ENCODE measurements at regions not wholly inside any gene's neighbourhood (a gene's known extent, or its start where the extent isn't known, plus 50 kb on each side); places are given as distances from the start of the nearest gene placed in this dataset.
"Not testable (repeated sequence)": the region's sequence is repeated elsewhere in the genome, so short reads cannot be mapped to it uniquely, and the experiment has no call there.

- peak; percentile 51 for DNase-seq
- Mint-ChIP-seq H3K4me3 (no peak overlapping the region), H3K27me3 (no peaks in the 10 kb centered on the region), H3K4me1 (peaks cover 29% of the 10 kb centered on the region), H3K9me3 (ENCODE audit: low read depth) (peaks cover 23% of the 10 kb centered on the region), H3K36me3 (ENCODE audit: low read depth) (peaks cover 67% of the 10 kb centered on the region), H3K27ac (no peak overlapping the region)
- ChIA-PET POLR2A (no interaction called here), CTCF (interaction anchor here (1.1 to 1.3 kb wide), 2 partner anchors 16 to 25 kb away, joined by 4 to 5 read pairs; no protein-coding TSS in a partner anchor)
- no peak for ATAC-seq
- intact Hi-C loops (cut with DNase I, micrococcal nuclease): loop anchor here in 1 of 2 experiments (5.0 kb wide), 2 partner anchors 243 to 448 kb away; no protein-coding TSS in a partner anchor
Measured at GRCh38 chr12:124469193-124469888, 98.1 kb downstream of the NCOR2 start.

GRCh38 chr12:124467549-124467948 lies 99.9 kb downstream of the NCOR2 start:
- not testable (repeated sequence) for H3K4me3 Mint-ChIP-seq

GRCh38 chr12:124466216-124467128 lies 100.9 kb downstream of the NCOR2 start:
- POLR2A ChIA-PET: interaction anchor here (0.7 to 0.8 kb wide), 2 partner anchors 13 to 99 kb away, joined by 3 to 7 read pairs; no protein-coding TSS in a partner anchor
- intact Hi-C loops (cut with DNase I, micrococcal nuclease): loop anchor here (1.0 to 5.0 kb wide), 11 partner anchors 9 to 451 kb away; no protein-coding TSS in a partner anchor
- ATAC-seq (peak; percentile 99), DNase-seq (peak; percentile 94)
- CTCF ChIA-PET: interaction anchor here (0.6 to 1.4 kb wide), 8 partner anchors 9 to 308 kb away, joined by 3 to 6 read pairs (median 5); no protein-coding TSS in a partner anchor
- Mint-ChIP-seq H3K4me3 (peak overlapping the region; percentile 61), H3K27ac (peak overlapping the region; percentile 74), H3K9me3 (ENCODE audit: low read depth) (peaks cover 17% of the 10 kb centered on the region), H3K4me1 (peaks cover 34% of the 10 kb centered on the region), H3K36me3 (ENCODE audit: low read depth) (peaks cover 53% of the 10 kb centered on the region), H3K27me3 (no peaks in the 10 kb centered on the region)

More at GRCh38 chr12:124467549-124467948, 99.9 kb downstream of the NCOR2 start:
- Mint-ChIP-seq H3K9me3 (ENCODE audit: low read depth) (peaks cover 17% of the 10 kb centered on the region), H3K4me1 (peaks cover 34% of the 10 kb centered on the region), H3K36me3 (ENCODE audit: low read depth) (peaks cover 57% of the 10 kb centered on the region)
- H3K27me3 Mint-ChIP-seq, POLR2A ChIA-PET, CTCF ChIA-PET, DNase-seq, ATAC-seq, H3K27ac Mint-ChIP-seq: not testable (repeated sequence)
- intact Hi-C loops (cut with DNase I, micrococcal nuclease): loop anchor here in 1 of 2 experiments (1.0 to 5.0 kb wide), 5 partner anchors 76 to 450 kb away; no protein-coding TSS in a partner anchor

- Mint-ChIP-seq H3K36me3 (ENCODE audit: low read depth) (peaks cover 48% of the 10 kb centered on the region), H3K27ac (peak overlapping the region; percentile 74), H3K4me3 (peak overlapping the region; percentile 61), H3K27me3 (no peaks in the 10 kb centered on the region), H3K9me3 (ENCODE audit: low read depth) (peaks cover 17% of the 10 kb centered on the region), H3K4me1 (peaks cover 34% of the 10 kb centered on the region)
- ChIA-PET POLR2A (no interaction called here), CTCF (interaction anchor here (1.3 to 1.7 kb wide), 2 partner anchors 10 to 85 kb away, joined by 5 to 6 read pairs; no protein-coding TSS in a partner anchor)
- no peak for ATAC-seq
- no peak for DNase-seq
- intact Hi-C loops (cut with DNase I, micrococcal nuclease): loop anchor here in 1 of 2 experiments (5.0 kb wide), 2 partner anchors 247 to 452 kb away; no protein-coding TSS in a partner anchor
Measured at GRCh38 chr12:124465473-124465872, 101.9 kb downstream of the NCOR2 start.

- no peaks in the 10 kb centered on the region for H3K27me3 Mint-ChIP-seq
Measured at GRCh38 chr12:124464830-124465229, 102.6 kb downstream of the NCOR2 start.

GRCh38 chr12:124464062-124464461 lies 103.3 kb downstream of the NCOR2 start:
- peaks cover 48% of the 10 kb centered on the region for H3K36me3 Mint-ChIP-seq (ENCODE audit: low read depth)
- no peak overlapping the region for H3K4me3 Mint-ChIP-seq
- no peaks in the 10 kb centered on the region for H3K27me3 Mint-ChIP-seq
- H3K27ac Mint-ChIP-seq: peak overlapping the region; percentile 21
- ChIA-PET POLR2A (interaction anchor here (0.5 kb wide), 1 partner anchor 302 kb away, joined by 6 read pairs; no protein-coding TSS in a partner anchor), CTCF (interaction anchor here (1.7 kb wide), 1 partner anchor 8 kb away, joined by 5 read pairs; no protein-coding TSS in a partner anchor)
- ATAC-seq (no peak), DNase-seq (no peak)
- H3K9me3 Mint-ChIP-seq (ENCODE audit: low read depth): peaks cover 9% of the 10 kb centered on the region
- intact Hi-C loops (cut with DNase I, micrococcal nuclease): no loop called here
- H3K4me1 Mint-ChIP-seq: peaks cover 32% of the 10 kb centered on the region

More at GRCh38 chr12:124464830-124465229, 102.6 kb downstream of the NCOR2 start:
- H3K4me1 Mint-ChIP-seq: peaks cover 34% of the 10 kb centered on the region
- ATAC-seq (no peak), DNase-seq (no peak)
- H3K27ac Mint-ChIP-seq: no peak overlapping the region
- H3K36me3 Mint-ChIP-seq (ENCODE audit: low read depth): peaks cover 49% of the 10 kb centered on the region
- H3K4me3 Mint-ChIP-seq: no peak overlapping the region
- ChIA-PET CTCF (interaction anchor here (1.7 kb wide), 1 partner anchor 9 kb away, joined by 5 read pairs; no protein-coding TSS in a partner anchor), POLR2A (no interaction called here)
- intact Hi-C loops (cut with DNase I, micrococcal nuclease): loop anchor here in 1 of 2 experiments (5.0 kb wide), 2 partner anchors 247 to 452 kb away; no protein-coding TSS in a partner anchor
- H3K9me3 Mint-ChIP-seq (ENCODE audit: low read depth): peaks cover 13% of the 10 kb centered on the region

- Mint-ChIP-seq H3K27me3 (no peaks in the 10 kb centered on the region), H3K36me3 (ENCODE audit: low read depth) (peaks cover 51% of the 10 kb centered on the region), H3K4me3 (no peak overlapping the region), H3K4me1 (peaks cover 31% of the 10 kb centered on the region), H3K27ac (no peak overlapping the region), H3K9me3 (ENCODE audit: low read depth) (peaks cover 9% of the 10 kb centered on the region)
- CTCF ChIA-PET: interaction anchor here (1.7 kb wide), 1 partner anchor 8 kb away, joined by 5 read pairs; no protein-coding TSS in a partner anchor
- DNase-seq (no peak), ATAC-seq (no peak)
- intact Hi-C loops (cut with DNase I, micrococcal nuclease): no loop called here
- POLR2A ChIA-PET: interaction anchor here (0.5 kb wide), 1 partner anchor 302 kb away, joined by 6 read pairs; no protein-coding TSS in a partner anchor
Measured at GRCh38 chr12:124463341-124463921, 104.0 kb downstream of the NCOR2 start.

GRCh38 chr12:124462750-124463149 lies 104.7 kb downstream of the NCOR2 start:
- no peak for DNase-seq
- H3K4me1 Mint-ChIP-seq: peaks cover 38% of the 10 kb centered on the region
- H3K27ac Mint-ChIP-seq: no peak overlapping the region
- peaks cover 52% of the 10 kb centered on the region for H3K36me3 Mint-ChIP-seq (ENCODE audit: low read depth)
- H3K9me3 Mint-ChIP-seq (ENCODE audit: low read depth): peaks cover 9% of the 10 kb centered on the region
- no peak overlapping the region for H3K4me3 Mint-ChIP-seq
- H3K27me3 Mint-ChIP-seq: no peaks in the 10 kb centered on the region
- CTCF ChIA-PET: no interaction called here
- intact Hi-C loops (cut with DNase I, micrococcal nuclease): no loop called here
- POLR2A ChIA-PET: no interaction called here
- no peak for ATAC-seq

GRCh38 chr12:124461851-124462623 lies 105.4 kb downstream of the NCOR2 start:
- intact Hi-C loops (cut with DNase I, micrococcal nuclease): no loop called here
- no peak overlapping the region for H3K4me3 Mint-ChIP-seq
- H3K9me3 Mint-ChIP-seq (ENCODE audit: low read depth): peaks cover 9% of the 10 kb centered on the region
- ChIA-PET CTCF (no interaction called here), POLR2A (interaction anchor here (0.6 kb wide), 1 partner anchor 57 kb away, joined by 4 read pairs; no protein-coding TSS in a partner anchor)
- H3K27me3 Mint-ChIP-seq: no peaks in the 10 kb centered on the region
- DNase-seq (no peak), ATAC-seq (no peak)
- no peak overlapping the region for H3K27ac Mint-ChIP-seq
- H3K36me3 Mint-ChIP-seq (ENCODE audit: low read depth): peaks cover 52% of the 10 kb centered on the region
- peaks cover 39% of the 10 kb centered on the region for H3K4me1 Mint-ChIP-seq

GRCh38 chr12:124461241-124461673 lies 106.2 kb downstream of the NCOR2 start:
- ATAC-seq: no peak
- intact Hi-C loops (cut with DNase I, micrococcal nuclease): no loop called here
- no peak overlapping the region for H3K27ac Mint-ChIP-seq
- peaks cover 33% of the 10 kb centered on the region for H3K4me1 Mint-ChIP-seq
- ChIA-PET CTCF (no interaction called here), POLR2A (no interaction called here)
- DNase-seq: no peak
- peaks cover 53% of the 10 kb centered on the region for H3K36me3 Mint-ChIP-seq (ENCODE audit: low read depth)
- H3K27me3 Mint-ChIP-seq: no peaks in the 10 kb centered on the region
- H3K4me3 Mint-ChIP-seq: no peak overlapping the region
- H3K9me3 Mint-ChIP-seq (ENCODE audit: low read depth): peaks cover 9% of the 10 kb centered on the region

Measured in activated CD4-positive, alpha-beta T cell treated with anti-CD3 and anti-CD28 coated beads for 36 hours (primary cell).